ENCODE measurements at regions not wholly inside any gene's neighbourhood (a gene's known extent, or its start where the extent isn't known, plus 50 kb on each side); places are given as distances from the start of the nearest gene placed in this dataset.

DNA sequence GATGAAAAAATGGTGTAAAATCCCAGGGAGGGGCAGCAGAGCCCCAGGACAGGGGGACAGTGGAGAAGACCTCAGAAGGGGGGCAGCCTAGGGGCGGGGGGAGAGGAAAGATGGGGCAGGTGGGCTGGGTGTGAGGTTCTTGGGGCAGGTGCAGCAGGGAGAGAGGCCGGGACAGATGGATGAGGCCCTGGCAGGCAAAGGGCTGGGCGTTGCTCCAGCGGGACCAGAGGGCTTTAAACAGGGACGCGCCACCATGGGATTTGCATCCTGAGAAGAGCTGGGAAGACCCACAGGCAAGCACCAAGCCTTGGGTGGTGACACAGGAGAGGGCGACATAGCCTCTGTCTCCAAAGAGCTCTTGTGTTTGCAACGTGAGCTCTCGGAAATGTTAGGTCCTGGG, 1342.8 kb downstream of the TBC1D22A start:
- TF ChIP-seq, protein P1, sequence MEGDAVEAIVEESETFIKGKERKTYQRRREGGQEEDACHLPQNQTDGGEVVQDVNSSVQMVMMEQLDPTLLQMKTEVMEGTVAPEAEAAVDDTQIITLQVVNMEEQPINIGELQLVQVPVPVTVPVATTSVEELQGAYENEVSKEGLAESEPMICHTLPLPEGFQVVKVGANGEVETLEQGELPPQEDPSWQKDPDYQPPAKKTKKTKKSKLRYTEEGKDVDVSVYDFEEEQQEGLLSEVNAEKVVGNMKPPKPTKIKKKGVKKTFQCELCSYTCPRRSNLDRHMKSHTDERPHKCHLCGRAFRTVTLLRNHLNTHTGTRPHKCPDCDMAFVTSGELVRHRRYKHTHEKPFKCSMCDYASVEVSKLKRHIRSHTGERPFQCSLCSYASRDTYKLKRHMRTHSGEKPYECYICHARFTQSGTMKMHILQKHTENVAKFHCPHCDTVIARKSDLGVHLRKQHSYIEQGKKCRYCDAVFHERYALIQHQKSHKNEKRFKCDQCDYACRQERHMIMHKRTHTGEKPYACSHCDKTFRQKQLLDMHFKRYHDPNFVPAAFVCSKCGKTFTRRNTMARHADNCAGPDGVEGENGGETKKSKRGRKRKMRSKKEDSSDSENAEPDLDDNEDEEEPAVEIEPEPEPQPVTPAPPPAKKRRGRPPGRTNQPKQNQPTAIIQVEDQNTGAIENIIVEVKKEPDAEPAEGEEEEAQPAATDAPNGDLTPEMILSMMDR (IDR thresholded peaks at IDR 0.05; ENCODE audit: low read depth, low read length, missing control alignments), result no peak
- no peak overlapping the region for H3K4me3 ChIP-seq (ENCODE audit: low read depth, low read length)
- DNase-seq (ENCODE audit: low read depth), result no peak

DNA sequence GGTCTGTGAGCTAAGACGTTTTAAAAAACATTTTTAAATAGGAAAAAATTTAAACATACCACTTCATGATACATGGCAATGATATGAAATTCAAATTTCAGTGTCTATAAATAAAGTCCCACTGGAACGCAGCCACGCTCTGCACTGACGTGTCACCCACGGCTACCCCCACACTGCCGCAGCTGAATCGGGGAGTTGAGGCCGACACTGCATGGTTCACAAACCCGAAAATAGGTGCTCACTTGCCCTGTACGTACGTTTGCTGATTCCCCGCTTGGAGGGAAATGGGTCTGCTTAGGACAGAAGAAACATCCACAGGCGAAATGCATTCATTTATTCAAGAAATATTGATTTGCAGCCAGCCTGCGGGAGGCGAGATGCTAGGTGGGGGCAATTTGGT, 1342.3 kb downstream of the TBC1D22A start:
- H3K4me3 ChIP-seq (ENCODE audit: low read depth, low read length), result no peak overlapping the region
- TF ChIP-seq, protein P1 (IDR thresholded peaks at IDR 0.05; ENCODE audit: low read depth, low read length, missing control alignments), result no peak
- no peak for DNase-seq (ENCODE audit: low read depth)

DNA sequence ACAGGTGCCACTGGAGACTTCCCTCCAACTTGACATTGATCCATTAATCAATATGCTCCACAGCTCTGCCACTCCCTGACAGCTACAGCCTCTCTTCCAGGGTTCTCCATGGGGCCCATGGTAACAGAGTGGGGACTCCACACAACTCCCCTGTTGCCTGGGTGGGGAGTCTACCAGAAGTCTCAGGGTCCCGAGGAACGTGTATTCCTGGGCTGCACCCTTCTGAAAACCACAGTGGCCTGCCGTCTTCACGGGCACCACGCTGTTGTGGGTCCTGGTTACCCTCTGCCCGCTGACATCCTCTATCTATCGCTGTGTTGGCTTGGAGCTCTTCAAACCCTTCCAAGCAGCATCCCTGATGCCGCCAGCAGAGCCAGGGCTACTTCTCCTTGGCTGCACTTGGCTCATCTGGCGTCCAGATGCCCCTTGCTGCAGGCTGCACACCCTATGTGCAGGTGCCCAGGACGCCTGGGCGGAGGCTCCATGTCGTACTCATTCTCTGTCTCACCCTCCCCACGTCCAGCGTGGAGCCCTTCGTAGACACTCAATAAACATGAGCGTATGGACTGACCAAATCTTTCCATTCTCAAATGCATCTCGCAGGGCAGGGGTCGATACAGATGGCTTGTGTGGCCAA, 1341.8 kb downstream of the TBC1D22A start:
- TF ChIP-seq, protein P1 (IDR thresholded peaks at IDR 0.05; ENCODE audit: low read depth, low read length, missing control alignments), result no peak
- DNase-seq (ENCODE audit: low read depth), result no peak
- no peak overlapping the region for H3K4me3 ChIP-seq (ENCODE audit: low read depth, low read length)

DNA sequence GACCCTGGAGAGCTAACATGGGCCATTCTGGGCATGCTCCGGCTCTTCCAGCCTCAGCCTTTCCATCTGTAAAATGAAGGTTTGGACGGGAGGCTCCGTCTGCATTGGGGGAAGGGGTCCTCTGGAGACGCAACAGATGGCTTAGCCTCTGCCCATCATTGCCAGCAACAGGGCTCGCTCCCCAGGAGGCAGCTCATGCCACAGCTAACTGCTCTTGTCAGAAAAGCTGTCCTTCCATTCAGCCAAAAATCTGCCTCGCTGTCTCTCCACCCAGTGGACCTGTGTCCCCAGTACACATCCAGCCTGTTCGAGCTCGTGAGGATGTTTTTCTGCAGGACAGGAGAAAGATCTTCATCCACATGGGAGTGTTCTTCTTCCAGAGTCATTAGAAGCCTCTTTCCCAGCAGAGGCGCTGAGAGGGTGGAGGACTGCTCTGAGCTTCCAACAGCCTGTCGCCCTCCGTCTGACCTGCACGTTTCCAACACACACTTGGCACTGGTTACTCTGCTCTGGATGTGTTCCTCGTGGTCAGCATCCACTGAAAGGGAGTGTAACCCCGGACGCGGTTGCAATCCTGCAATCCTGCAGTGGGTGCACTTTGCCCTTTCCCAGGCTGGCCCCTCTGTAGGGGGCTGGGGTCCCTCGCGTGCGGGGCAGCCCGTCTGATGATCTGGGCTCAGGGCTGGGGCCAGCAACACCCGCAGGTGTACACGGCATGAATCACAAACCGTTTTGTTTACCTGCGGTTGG, 1340.9 kb downstream of the TBC1D22A start:
- TF ChIP-seq, protein P1 (IDR thresholded peaks at IDR 0.05; ENCODE audit: low read depth, low read length, missing control alignments), result no peak
- no peak overlapping the region for H3K4me3 ChIP-seq (ENCODE audit: low read depth, low read length)
- DNase-seq (ENCODE audit: low read depth), result no peak

DNA sequence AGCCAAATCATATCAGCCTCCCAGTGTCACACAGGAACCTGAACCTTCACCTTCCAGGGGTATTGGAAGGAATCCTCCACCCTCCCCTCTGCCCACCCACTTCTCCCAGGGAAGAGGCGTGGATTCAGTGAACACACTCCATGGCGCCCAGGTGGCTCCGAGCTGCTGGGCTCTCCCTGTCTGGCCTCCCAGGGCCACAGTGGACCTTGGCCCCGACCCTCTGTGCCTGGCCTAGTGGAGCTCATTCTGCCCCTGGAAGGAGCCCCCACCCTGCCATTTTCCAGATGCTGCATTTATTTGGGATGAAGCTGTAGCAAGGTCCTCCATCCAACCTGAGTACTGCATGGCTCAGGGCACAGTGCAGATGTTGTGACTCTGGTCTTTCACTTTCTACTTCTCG, 1340.1 kb downstream of the TBC1D22A start:
- no peak for DNase-seq (ENCODE audit: low read depth)
- TF ChIP-seq, protein P1 (IDR thresholded peaks at IDR 0.05; ENCODE audit: low read depth, low read length, missing control alignments), result no peak
- H3K4me3 ChIP-seq (ENCODE audit: low read depth, low read length), result no peak overlapping the region

DNA sequence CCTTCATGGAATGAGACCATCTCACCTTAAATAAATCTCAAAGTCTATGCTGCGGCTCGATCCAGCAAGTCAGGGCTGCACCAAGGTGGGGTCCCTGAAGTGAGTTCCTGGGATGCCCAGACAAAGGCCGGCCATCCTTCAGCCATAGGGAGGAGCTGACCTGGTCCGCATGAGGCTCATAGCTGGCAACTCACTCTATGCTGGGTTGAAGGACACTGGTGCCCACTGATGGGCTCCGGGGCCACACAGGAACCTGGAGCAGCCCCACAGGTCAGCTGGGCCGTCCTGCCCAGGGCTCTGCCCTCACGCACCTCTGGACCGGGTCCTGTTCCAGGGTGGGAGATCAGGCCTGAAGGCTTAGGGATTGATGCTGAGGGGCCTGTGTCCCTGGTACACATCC, 1339.3 kb downstream of the TBC1D22A start:
- no peak for DNase-seq (ENCODE audit: low read depth)
- H3K4me3 ChIP-seq (ENCODE audit: low read depth, low read length), result no peak overlapping the region
- TF ChIP-seq, protein P1 (IDR thresholded peaks at IDR 0.05; ENCODE audit: low read depth, low read length, missing control alignments), result no peak
